Testis (tissue), 2 donors: ENCODE measurements at regions not wholly inside any gene's neighbourhood (a gene's known extent, or its start where the extent isn't known, plus 50 kb on each side); places are given as distances from the start of the nearest gene placed in this dataset.

ENCODE experiments used
- CTCF ChIP-seq, 3 experiments: fragments of 450-650 bp in 2 of 3; fragments of 200-600 bp in 1 of 3; sonication (generic) in 1 of 3; IDR thresholded peaks; one replicate each; pipeline ENCODE4 v1.5.1; 2016 to 2019; ENCODE audit warnings: antibody characterized with exemption in 3 of 3, mild to moderate bottlenecking in 2 of 3, moderate library complexity in 1 of 3
- POLR2A ChIP-seq: fragments of 450-650 bp; IDR thresholded peaks from one replicate; pipeline ENCODE4 v1.6.1; 2017; ENCODE audit warnings: antibody characterized with exemption, mild to moderate bottlenecking, moderate library complexity

DNA sequence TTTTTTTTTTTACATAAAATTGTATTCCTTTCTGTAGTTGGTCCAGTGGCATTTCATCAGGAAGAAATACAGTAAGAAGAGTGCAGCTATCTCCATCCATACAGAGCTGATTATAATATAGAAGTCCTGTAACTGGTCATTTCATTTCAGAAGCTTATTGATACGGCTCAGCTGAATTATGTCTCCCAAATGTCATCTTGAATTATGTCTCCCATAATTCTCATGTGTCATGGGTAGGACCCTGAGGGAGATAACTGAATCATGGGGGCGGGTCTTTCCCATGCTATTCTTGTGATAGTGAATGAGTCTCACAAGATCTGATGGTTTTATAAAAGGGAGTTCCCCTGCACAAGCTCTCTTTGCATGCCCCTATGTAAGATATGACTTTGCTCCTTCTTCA lies 492.9 kb downstream of the CHSY3 start:
- TF ChIP-seq CTCF (IDR thresholded peaks at IDR 0.05) (no peak), POLR2A (no peak)
